ENCODE measurements at regions not wholly inside any gene's neighbourhood (a gene's known extent, or its start where the extent isn't known, plus 50 kb on each side); places are given as distances from the start of the nearest gene placed in this dataset.

GRCh38 chr2:125042727-125043126 is 1017.6 kb downstream of the CNTNAP5 start:
- H3K27ac ChIP-seq (ENCODE audit: low read depth, low read length): no peak overlapping the region
- no peaks in the 10 kb centered on the region for H3K36me3 ChIP-seq (ENCODE audit: insufficient read depth, low read length)
- H3K9ac ChIP-seq (ENCODE audit: low read depth, low read length): no peak overlapping the region
- H3K4me1 ChIP-seq (ENCODE audit: insufficient read depth, low read length): no peaks in the 10 kb centered on the region
- H3K27me3 ChIP-seq (ENCODE audit: insufficient read depth, low read length): no peaks in the 10 kb centered on the region
- H3K4me3 ChIP-seq (ENCODE audit: low read length): no peak overlapping the region
- no peaks in the 10 kb centered on the region for H3K9me3 ChIP-seq (ENCODE audit: insufficient read depth, low read depth, low read length)

- no peaks in the 10 kb centered on the region for H3K36me3 ChIP-seq (ENCODE audit: insufficient read depth, low read length)
- H3K27ac ChIP-seq (ENCODE audit: low read depth, low read length): no peak overlapping the region
- H3K4me1 ChIP-seq (ENCODE audit: insufficient read depth, low read length): no peaks in the 10 kb centered on the region
- H3K4me3 ChIP-seq (ENCODE audit: low read length): no peak overlapping the region
- no peaks in the 10 kb centered on the region for H3K27me3 ChIP-seq (ENCODE audit: insufficient read depth, low read length)
- 97% methylated on average over 3 of the region's 4 CpGs for WGBS
- H3K9me3 ChIP-seq (ENCODE audit: insufficient read depth, low read depth, low read length): peaks cover 21% of the 10 kb centered on the region
- no peak overlapping the region for H3K9ac ChIP-seq (ENCODE audit: low read depth, low read length)
Observed at GRCh38 chr2:125070726-125071505, 1045.8 kb downstream of the CNTNAP5 start.

GRCh38 chr2:125073440-125073839 is 1048.4 kb downstream of the CNTNAP5 start:
- 100% methylated on average over 1 of the region's 3 CpGs for WGBS
- Histone ChIP-seq H3K9ac (ENCODE audit: low read depth, low read length) (no peak overlapping the region), H3K36me3 (ENCODE audit: insufficient read depth, low read length) (no peaks in the 10 kb centered on the region), H3K4me1 (ENCODE audit: insufficient read depth, low read length) (no peaks in the 10 kb centered on the region), H3K9me3 (ENCODE audit: insufficient read depth, low read depth, low read length) (peaks cover 19% of the 10 kb centered on the region), H3K27ac (ENCODE audit: low read depth, low read length) (no peak overlapping the region), H3K4me3 (ENCODE audit: low read length) (no peak overlapping the region), H3K27me3 (ENCODE audit: insufficient read depth, low read length) (no peaks in the 10 kb centered on the region)

- Histone ChIP-seq H3K4me1 (ENCODE audit: insufficient read depth, low read length) (0 out of 2 replicates have a peak, but pooled peaks cover 5% of the 10 kb centered on the region), H3K9me3 (ENCODE audit: insufficient read depth, low read depth, low read length) (no peaks in the 10 kb centered on the region), H3K27ac (ENCODE audit: low read depth, low read length) (no peak overlapping the region), H3K27me3 (ENCODE audit: insufficient read depth, low read length) (no peaks in the 10 kb centered on the region), H3K4me3 (ENCODE audit: low read length) (no peak overlapping the region), H3K36me3 (ENCODE audit: insufficient read depth, low read length) (no peaks in the 10 kb centered on the region), H3K9ac (ENCODE audit: low read depth, low read length) (no peak overlapping the region)
- WGBS: 95% methylated on average over 1 of the region's 1 CpG
Observed at GRCh38 chr2:125085904-125086303, 1060.8 kb downstream of the CNTNAP5 start.

- WGBS: 94% methylated on average over 3 of the region's 5 CpGs
- no peaks in the 10 kb centered on the region for H3K36me3 ChIP-seq (ENCODE audit: insufficient read depth, low read length)
- no peak overlapping the region for H3K4me3 ChIP-seq (ENCODE audit: low read length)
- no peak overlapping the region for H3K27ac ChIP-seq (ENCODE audit: low read depth, low read length)
- H3K9ac ChIP-seq (ENCODE audit: low read depth, low read length): no peak overlapping the region
- H3K9me3 ChIP-seq (ENCODE audit: insufficient read depth, low read depth, low read length): no peaks in the 10 kb centered on the region
- H3K4me1 ChIP-seq (ENCODE audit: insufficient read depth, low read length): 0 out of 2 replicates have a peak, but pooled peaks cover 5% of the 10 kb centered on the region
- H3K27me3 ChIP-seq (ENCODE audit: insufficient read depth, low read length): no peaks in the 10 kb centered on the region
Observed at GRCh38 chr2:125086313-125087184, 1061.5 kb downstream of the CNTNAP5 start.

- no peaks in the 10 kb centered on the region for H3K27me3 ChIP-seq (ENCODE audit: insufficient read depth, low read length)
- WGBS: 90% methylated on average over 2 of the region's 4 CpGs
- no peaks in the 10 kb centered on the region for H3K4me1 ChIP-seq (ENCODE audit: insufficient read depth, low read length)
- H3K27ac ChIP-seq (ENCODE audit: low read depth, low read length): no peak overlapping the region
- H3K9ac ChIP-seq (ENCODE audit: low read depth, low read length): no peak overlapping the region
- H3K9me3 ChIP-seq (ENCODE audit: insufficient read depth, low read depth, low read length): no peaks in the 10 kb centered on the region
- no peaks in the 10 kb centered on the region for H3K36me3 ChIP-seq (ENCODE audit: insufficient read depth, low read length)
- H3K4me3 ChIP-seq (ENCODE audit: low read length): no peak overlapping the region
Observed at GRCh38 chr2:125092276-125093009, 1067.4 kb downstream of the CNTNAP5 start.

- H3K9ac ChIP-seq (ENCODE audit: low read depth, low read length): no peak overlapping the region
- no peaks in the 10 kb centered on the region for H3K27me3 ChIP-seq (ENCODE audit: insufficient read depth, low read length)
- no peaks in the 10 kb centered on the region for H3K36me3 ChIP-seq (ENCODE audit: insufficient read depth, low read length)
- no peaks in the 10 kb centered on the region for H3K4me1 ChIP-seq (ENCODE audit: insufficient read depth, low read length)
- H3K4me3 ChIP-seq (ENCODE audit: low read length): no peak overlapping the region
- H3K9me3 ChIP-seq (ENCODE audit: insufficient read depth, low read depth, low read length): no peaks in the 10 kb centered on the region
- no peak overlapping the region for H3K27ac ChIP-seq (ENCODE audit: low read depth, low read length)
Observed at GRCh38 chr2:125095826-125096225, 1070.7 kb downstream of the CNTNAP5 start.

- no peaks in the 10 kb centered on the region for H3K4me1 ChIP-seq (ENCODE audit: insufficient read depth, low read length)
- no peaks in the 10 kb centered on the region for H3K27me3 ChIP-seq (ENCODE audit: insufficient read depth, low read length)
- no peak overlapping the region for H3K9ac ChIP-seq (ENCODE audit: low read depth, low read length)
- H3K27ac ChIP-seq (ENCODE audit: low read depth, low read length): no peak overlapping the region
- no peak overlapping the region for H3K4me3 ChIP-seq (ENCODE audit: low read length)
- no peaks in the 10 kb centered on the region for H3K9me3 ChIP-seq (ENCODE audit: insufficient read depth, low read depth, low read length)
- H3K36me3 ChIP-seq (ENCODE audit: insufficient read depth, low read length): no peaks in the 10 kb centered on the region
Observed at GRCh38 chr2:125106710-125107109, 1081.6 kb downstream of the CNTNAP5 start.

GRCh38 chr2:125107446-125107845 is 1082.4 kb downstream of the CNTNAP5 start:
- H3K4me1 ChIP-seq (ENCODE audit: insufficient read depth, low read length): no peaks in the 10 kb centered on the region
- WGBS: 94% methylated on average over 1 of the region's 1 CpG
- H3K4me3 ChIP-seq (ENCODE audit: low read length): no peak overlapping the region
- H3K9ac ChIP-seq (ENCODE audit: low read depth, low read length): no peak overlapping the region
- no peaks in the 10 kb centered on the region for H3K27me3 ChIP-seq (ENCODE audit: insufficient read depth, low read length)
- H3K36me3 ChIP-seq (ENCODE audit: insufficient read depth, low read length): no peaks in the 10 kb centered on the region
- no peak overlapping the region for H3K27ac ChIP-seq (ENCODE audit: low read depth, low read length)
- H3K9me3 ChIP-seq (ENCODE audit: insufficient read depth, low read depth, low read length): no peaks in the 10 kb centered on the region

GRCh38 chr2:125108251-125108650 is 1083.2 kb downstream of the CNTNAP5 start:
- Histone ChIP-seq H3K27me3 (ENCODE audit: insufficient read depth, low read length) (no peaks in the 10 kb centered on the region), H3K9ac (ENCODE audit: low read depth, low read length) (no peak overlapping the region), H3K36me3 (ENCODE audit: insufficient read depth, low read length) (no peaks in the 10 kb centered on the region), H3K9me3 (ENCODE audit: insufficient read depth, low read depth, low read length) (no peaks in the 10 kb centered on the region), H3K27ac (ENCODE audit: low read depth, low read length) (no peak overlapping the region), H3K4me3 (ENCODE audit: low read length) (no peak overlapping the region), H3K4me1 (ENCODE audit: insufficient read depth, low read length) (no peaks in the 10 kb centered on the region)

- WGBS: 95% methylated on average over 1 of the region's 1 CpG
Observed at GRCh38 chr2:125125902-125126301, 1100.8 kb downstream of the CNTNAP5 start.

More at GRCh38 chr2:125125902-125126301, 1100.8 kb downstream of the CNTNAP5 start:
- Histone ChIP-seq H3K4me1 (ENCODE audit: insufficient read depth, low read length) (no peaks in the 10 kb centered on the region), H3K4me3 (ENCODE audit: low read length) (no peak overlapping the region), H3K36me3 (ENCODE audit: insufficient read depth, low read length) (no peaks in the 10 kb centered on the region), H3K27ac (ENCODE audit: low read depth, low read length) (no peak overlapping the region), H3K9me3 (ENCODE audit: insufficient read depth, low read depth, low read length) (no peaks in the 10 kb centered on the region), H3K27me3 (ENCODE audit: insufficient read depth, low read length) (no peaks in the 10 kb centered on the region), H3K9ac (ENCODE audit: low read depth, low read length) (no peak overlapping the region)
